Right renal pelvis (tissue), 4 donors: ENCODE measurements at regions not wholly inside any gene's neighbourhood (a gene's known extent, or its start where the extent isn't known, plus 50 kb on each side); places are given as distances from the start of the nearest gene placed in this dataset.
A peak's percentile ranks its signal among the peaks of the same experiment; 100 is the strongest.
"Not testable (repeated sequence)": the region's sequence is repeated elsewhere in the genome, so short reads cannot be mapped to it uniquely, and the experiment has no call there.

Experiments used
- DNase-seq, 4 donors: peaks; one replicate each; pipeline ENCODE4 v3.0.0-alpha.2; 2013; ENCODE audit warnings: low read depth in 4 of 4, low spot score in 3 of 4, missing footprints in 1 of 4

- DNase-seq, result no peak
Observed at GRCh38 chr5:115751176-115751575, 65.3 kb downstream of the CDO1 start.

- DNase-seq, result no peak
Observed at GRCh38 chr5:115749016-115749415, 67.4 kb downstream of the CDO1 start.

GRCh38 chr5:115739245-115739644 lies 77.2 kb downstream of the CDO1 start:
- DNase-seq, result not testable (repeated sequence)

GRCh38 chr5:115738830-115739229 lies 77.6 kb downstream of the CDO1 start:
- no peak for DNase-seq

GRCh38 chr5:115737452-115737851 lies 79.0 kb downstream of the CDO1 start:
- DNase-seq, result no peak

- no peak for DNase-seq
Observed at GRCh38 chr5:115736690-115737005, 79.8 kb downstream of the CDO1 start.

- DNase-seq, result no peak
Observed at GRCh38 chr5:115736004-115736689, 80.3 kb downstream of the CDO1 start.

GRCh38 chr5:115735108-115735998 lies 81.1 kb downstream of the CDO1 start:
- DNase-seq, result no peak

- no peak for DNase-seq
Observed at GRCh38 chr5:115733607-115734006, 82.9 kb downstream of the CDO1 start.

- DNase-seq, result no peak
Observed at GRCh38 chr5:115732026-115732425, 84.4 kb downstream of the CDO1 start.

- no peak for DNase-seq
Observed at GRCh38 chr5:115725522-115725921, 90.9 kb downstream of the CDO1 start.

GRCh38 chr5:115723220-115723619 lies 93.2 kb downstream of the CDO1 start:
- no peak for DNase-seq

- no peak for DNase-seq
Observed at GRCh38 chr5:115720888-115721287, 95.1 kb upstream of the TMED7 start.

GRCh38 chr5:115718927-115719326 lies 93.1 kb upstream of the TMED7 start:
- peak in 2 of 4 donors; percentile 14 to 25 for DNase-seq

GRCh38 chr5:115713408-115713807 lies 87.6 kb upstream of the TMED7 start:
- DNase-seq, result no peak

GRCh38 chr5:115709585-115709984 lies 83.7 kb upstream of the TMED7 start:
- DNase-seq, result no peak

GRCh38 chr5:115708819-115709477 lies 83.1 kb upstream of the TMED7 start:
- DNase-seq, result no peak

- no peak for DNase-seq
Observed at GRCh38 chr5:115703514-115703913, 77.7 kb upstream of the TMED7 start.

- no peak for DNase-seq
Observed at GRCh38 chr5:115702025-115702424, 76.2 kb upstream of the TMED7 start.

- DNase-seq, result no peak
Observed at GRCh38 chr5:115699967-115700366, 74.1 kb upstream of the TMED7 start.

- DNase-seq, result no peak
Observed at GRCh38 chr5:115696141-115696650, 70.4 kb upstream of the TMED7 start.
